ENCODE measurements at regions not wholly inside any gene's neighbourhood (a gene's known extent, or its start where the extent isn't known, plus 50 kb on each side); places are given as distances from the start of the nearest gene placed in this dataset.

DNA sequence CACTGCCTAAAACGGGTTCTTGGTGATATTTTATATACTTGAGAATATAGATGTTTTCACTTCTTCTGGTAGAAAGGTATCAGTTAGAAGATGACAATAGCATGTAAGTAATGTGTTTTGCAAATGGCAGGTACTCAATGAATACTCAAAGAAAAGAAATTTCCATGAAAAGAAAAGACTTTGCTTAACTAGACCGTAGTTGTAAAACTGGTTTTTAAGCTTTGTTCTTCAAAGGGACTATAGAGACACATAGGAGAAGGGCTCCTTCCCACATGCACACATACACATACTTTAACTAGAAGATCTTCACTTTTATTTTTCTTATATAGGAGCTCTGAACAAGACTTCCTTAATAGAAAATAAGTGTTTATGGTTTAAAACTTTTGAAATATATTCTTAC, 215.3 kb upstream of the RND3 start:
- TF ChIP-seq, protein P1, sequence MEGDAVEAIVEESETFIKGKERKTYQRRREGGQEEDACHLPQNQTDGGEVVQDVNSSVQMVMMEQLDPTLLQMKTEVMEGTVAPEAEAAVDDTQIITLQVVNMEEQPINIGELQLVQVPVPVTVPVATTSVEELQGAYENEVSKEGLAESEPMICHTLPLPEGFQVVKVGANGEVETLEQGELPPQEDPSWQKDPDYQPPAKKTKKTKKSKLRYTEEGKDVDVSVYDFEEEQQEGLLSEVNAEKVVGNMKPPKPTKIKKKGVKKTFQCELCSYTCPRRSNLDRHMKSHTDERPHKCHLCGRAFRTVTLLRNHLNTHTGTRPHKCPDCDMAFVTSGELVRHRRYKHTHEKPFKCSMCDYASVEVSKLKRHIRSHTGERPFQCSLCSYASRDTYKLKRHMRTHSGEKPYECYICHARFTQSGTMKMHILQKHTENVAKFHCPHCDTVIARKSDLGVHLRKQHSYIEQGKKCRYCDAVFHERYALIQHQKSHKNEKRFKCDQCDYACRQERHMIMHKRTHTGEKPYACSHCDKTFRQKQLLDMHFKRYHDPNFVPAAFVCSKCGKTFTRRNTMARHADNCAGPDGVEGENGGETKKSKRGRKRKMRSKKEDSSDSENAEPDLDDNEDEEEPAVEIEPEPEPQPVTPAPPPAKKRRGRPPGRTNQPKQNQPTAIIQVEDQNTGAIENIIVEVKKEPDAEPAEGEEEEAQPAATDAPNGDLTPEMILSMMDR (IDR thresholded peaks at IDR 0.05), result no peak
- TF ChIP-seq POLR2A (IDR thresholded peaks at IDR 0.05), result no peak

All from esophagus squamous epithelium (tissue), 4 donors.